Activated CD8-positive, alpha-beta memory T cell treated with anti-CD3 and anti-CD28 coated beads, Interleukin-2, amount 10 ng/mL, durations not matched to agents 7 days and 5 days (primary cell): ENCODE measurements at regions not wholly inside any gene's neighbourhood (a gene's known extent, or its start where the extent isn't known, plus 50 kb on each side); places are given as distances from the start of the nearest gene placed in this dataset. TPM values are rescaled to one million over a fixed set of nuclear protein-coding genes. Genes with fewer than 3 reads are reported as not detected.

Experiments
- ATAC-seq: fragments of 150-1000 bp; cut with Tn5 transposase; one replicate; pipeline ENCODE4 v1.10.0; 2021; ENCODE audit warnings: moderate library complexity
- CTCF ChIA-PET: fragments of 350-600 bp; sonication (Branson Sonifier 250); formaldehyde crosslinking; loops from one replicate; lab custom pipeline; 2021; ENCODE audit warnings: antibody characterized with exemption; lab: Charles Lee
- DNase-seq: peaks from one replicate; pipeline ENCODE4 v3.0.0-alpha.2; 2020
- H3K27ac Mint-ChIP-seq: one replicate; pipeline ENCODE4 v1.8.0; 2021; ENCODE audit warnings: mild to moderate bottlenecking, mixed read lengths
- H3K27me3 Mint-ChIP-seq: one replicate; pipeline ENCODE4 v1.8.0; 2021; ENCODE audit warnings: mixed read lengths
- H3K36me3 Mint-ChIP-seq: one replicate; pipeline ENCODE4 v1.8.0; 2021; ENCODE audit warnings: mild to moderate bottlenecking, mixed read lengths
- H3K4me1 Mint-ChIP-seq: one replicate; pipeline ENCODE4 v1.8.0; 2021; ENCODE audit warnings: mixed read lengths
- H3K4me3 Mint-ChIP-seq: one replicate; pipeline ENCODE4 v1.8.0; 2021; ENCODE audit warnings: mild to moderate bottlenecking, moderate library complexity, mixed read lengths
- H3K9me3 Mint-ChIP-seq: one replicate; pipeline ENCODE4 v1.8.0; 2022; ENCODE audit warnings: low read depth, mixed read lengths
- microRNA-seq: library from miRNA; unstranded; fragments of <30 nt; microRNA quantifications from one replicate; pipeline ENCODE4 v1.2.0, GENCODE V29; 2022

DNA sequence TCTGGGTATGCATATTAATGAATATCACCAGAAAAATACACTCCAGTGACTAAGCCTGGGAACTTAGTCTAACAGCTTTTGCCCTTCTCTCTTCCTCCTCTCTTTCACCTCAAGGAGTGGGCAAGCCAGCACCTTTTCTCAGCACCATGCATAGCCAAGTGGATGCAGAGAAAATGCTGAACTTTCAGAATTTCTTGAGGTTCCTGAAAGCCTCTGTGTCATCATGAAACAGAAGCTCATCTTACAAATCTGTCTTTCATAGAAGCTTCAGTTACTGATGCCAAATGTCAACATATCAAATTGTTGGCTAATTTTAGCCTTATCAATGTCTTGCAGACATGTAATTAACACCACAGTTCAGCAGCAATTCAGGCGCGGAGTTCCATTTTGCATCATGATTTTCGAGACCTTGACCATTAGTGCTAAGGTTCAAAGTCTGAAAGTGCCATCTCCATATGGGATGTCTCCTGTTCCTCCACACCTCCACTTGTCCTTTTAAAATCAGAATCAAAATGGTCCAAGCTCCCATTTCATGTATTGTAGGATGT, 51.1 kb upstream of the RPH3A start:
- Mint-ChIP-seq H3K4me1 (no peaks in the 10 kb centered on the region), H3K9me3 (no peaks in the 10 kb centered on the region), H3K27ac (no peak overlapping the region), H3K27me3 (peaks cover 13% of the 10 kb centered on the region), H3K36me3 (no peaks in the 10 kb centered on the region), H3K4me3 (no peak overlapping the region)
- DNase-seq, result no peak
- CTCF ChIA-PET, result interaction anchor here (1.2 to 1.6 kb wide), 2 partner anchors 9 to 10 kb away, joined by 3 read pairs; no protein-coding TSS in a partner anchor
- no peak for ATAC-seq

DNA sequence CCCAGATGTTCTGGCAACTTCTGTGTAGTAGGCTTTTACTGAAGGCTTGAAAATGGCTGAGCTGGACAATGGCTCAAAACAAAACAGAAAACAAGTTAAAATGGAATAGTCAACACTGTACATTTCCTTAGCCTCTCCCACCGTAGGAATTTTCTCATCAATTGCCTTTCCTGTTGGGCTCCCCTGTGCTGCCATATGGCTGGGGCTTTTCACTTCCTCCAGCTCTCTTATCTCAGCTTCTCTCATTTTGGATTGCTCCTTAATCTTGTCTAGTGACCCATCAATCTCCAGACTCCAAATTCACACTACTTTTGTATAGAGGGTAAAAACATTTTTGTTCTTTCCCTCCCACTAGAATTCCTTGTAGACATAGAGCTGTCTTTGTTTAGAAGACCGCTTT, 50.4 kb upstream of the RPH3A start:
- DNase-seq, result no peak
- CTCF ChIA-PET, result interaction anchor here (1.6 kb wide), 1 partner anchor 9 kb away, joined by 3 read pairs; no protein-coding TSS in a partner anchor
- peaks cover 1% of the 10 kb centered on the region for H3K4me1 Mint-ChIP-seq
- H3K27ac Mint-ChIP-seq, result no peak overlapping the region
- H3K27me3 Mint-ChIP-seq, result peaks cover 17% of the 10 kb centered on the region
- no peaks in the 10 kb centered on the region for H3K9me3 Mint-ChIP-seq
- H3K36me3 Mint-ChIP-seq, result no peaks in the 10 kb centered on the region
- ATAC-seq, result no peak
- H3K4me3 Mint-ChIP-seq, result no peak overlapping the region

Small RNA genes in the stretch of these regions (microRNA-seq; reads per million reads assigned to microRNA genes)
- gene MIR1302-1, result not detected
